Epithelial cell of proximal tubule (primary cell): ENCODE measurements at regions not wholly inside any gene's neighbourhood (a gene's known extent, or its start where the extent isn't known, plus 50 kb on each side); places are given as distances from the start of the nearest gene placed in this dataset.

Experiments used
- DNase-seq: peaks from one replicate; pipeline ENCODE4 v3.0.0-alpha.2; 2011; ENCODE audit warnings: low read depth
- H3K4me3 ChIP-seq: 2 replicates; pipeline ENCODE4 v1.5.1; 2011; ENCODE audit warnings: low read depth, mild to moderate bottlenecking, low read length
- CTCF ChIP-seq: conservative IDR thresholded peaks from 2 replicates; pipeline ENCODE4 v1.5.1; 2012; ENCODE audit warnings: low read depth, mild to moderate bottlenecking, low read length

GRCh38 chr3:25895031-25895430, 105.1 kb downstream of the OXSM start:
- TF ChIP-seq CTCF: no peak
- no peak overlapping the region for H3K4me3 ChIP-seq
- DNase-seq: no peak

GRCh38 chr3:25895443-25895842, 105.6 kb downstream of the OXSM start:
- no peak for TF ChIP-seq CTCF
- no peak for DNase-seq
- no peak overlapping the region for H3K4me3 ChIP-seq

GRCh38 chr3:25897019-25897418, 107.1 kb downstream of the OXSM start:
- H3K4me3 ChIP-seq: no peak overlapping the region
- DNase-seq: no peak
- TF ChIP-seq CTCF: peak; percentile 68

GRCh38 chr3:25899352-25900101, 109.6 kb downstream of the OXSM start:
- DNase-seq: no peak
- TF ChIP-seq CTCF: no peak
- H3K4me3 ChIP-seq: no peak overlapping the region

GRCh38 chr3:25900161-25900560, 110.3 kb downstream of the OXSM start:
- no peak for TF ChIP-seq CTCF
- no peak for DNase-seq
- no peak overlapping the region for H3K4me3 ChIP-seq

GRCh38 chr3:25901796-25902195, 111.9 kb downstream of the OXSM start:
- H3K4me3 ChIP-seq: no peak overlapping the region
- TF ChIP-seq CTCF: no peak
- DNase-seq: no peak

GRCh38 chr3:25902586-25902985, 112.7 kb downstream of the OXSM start:
- TF ChIP-seq CTCF: no peak
- no peak for DNase-seq
- no peak overlapping the region for H3K4me3 ChIP-seq
